Calu3 (cell line): ENCODE measurements at regions not wholly inside any gene's neighbourhood (a gene's known extent, or its start where the extent isn't known, plus 50 kb on each side); places are given as distances from the start of the nearest gene placed in this dataset.

ENCODE experiments used
- BruUV-seq: library from RNA; stranded (reverse); fragments of 400-500 nt; replicated peaks from 2 replicates; lab custom pipeline; 2021; lab: Mats Ljungman, UMichigan
- CTCF ChIA-PET: fragments of 300-600 bp; sonication (Branson Sonifier 250); formaldehyde crosslinking; loops from one replicate; lab custom pipeline; 2022; ENCODE audit warnings: antibody characterized with exemption; lab: Charles Lee
- DNase-seq: peaks from one replicate; pipeline ENCODE4 v3.0.0; 2022
- H3K27ac Mint-ChIP-seq: one replicate; pipeline ENCODE4 v1.8.0; 2022; ENCODE audit warnings: mixed read lengths; ENCODE audit not compliant: unreplicated experiment
- H3K27me3 Mint-ChIP-seq: one replicate; pipeline ENCODE4 v1.8.0; 2022; ENCODE audit warnings: mixed read lengths; ENCODE audit not compliant: unreplicated experiment
- H3K36me3 Mint-ChIP-seq: one replicate; pipeline ENCODE4 v1.8.0; 2022; ENCODE audit warnings: mild to moderate bottlenecking, moderate library complexity, mixed read lengths; ENCODE audit not compliant: insufficient read depth, unreplicated experiment
- H3K4me1 Mint-ChIP-seq: one replicate; pipeline ENCODE4 v1.8.0; 2022; ENCODE audit warnings: mild to moderate bottlenecking, low read depth, mixed read lengths; ENCODE audit not compliant: unreplicated experiment
- H3K4me3 Mint-ChIP-seq: one replicate; pipeline ENCODE4 v1.8.0; 2022; ENCODE audit warnings: mild to moderate bottlenecking, low read depth, moderate library complexity, mixed read lengths; ENCODE audit not compliant: unreplicated experiment
- H3K9me3 Mint-ChIP-seq: one replicate; pipeline ENCODE4 v1.8.0; 2022; ENCODE audit warnings: low read depth, mixed read lengths; ENCODE audit not compliant: unreplicated experiment
- CTCF ChIP-seq: fragments of 200-600 bp; IDR thresholded peaks from one replicate; pipeline ENCODE4 v1.8.0; 2022; ENCODE audit warnings: antibody characterized with exemption; ENCODE audit not compliant: unreplicated experiment
- intact Hi-C: fragments of 100-400 bp; cut with micrococcal nuclease; formaldehyde crosslinking; loops from one replicate; pipeline ENCODE4 v1.10.0; 2022; ENCODE audit not compliant: unreplicated experiment

GRCh38 chr6:93081901-93082300 is 337.5 kb downstream of the EPHA7 start:
- no TSS peak for BruUV-seq
- CTCF ChIA-PET, result no interaction called here
- Mint-ChIP-seq H3K4me3 (no peak overlapping the region), H3K36me3 (no peaks in the 10 kb centered on the region), H3K27ac (no peak overlapping the region), H3K9me3 (no peaks in the 10 kb centered on the region), H3K27me3 (no peaks in the 10 kb centered on the region), H3K4me1 (no peaks in the 10 kb centered on the region)
- intact Hi-C loops, result no loop called here
- no peak for TF ChIP-seq CTCF
- DNase-seq, result no peak

- no peaks in the 10 kb centered on the region for H3K27me3 Mint-ChIP-seq
- intact Hi-C loops, result no loop called here
- no peaks in the 10 kb centered on the region for H3K4me1 Mint-ChIP-seq
- no peaks in the 10 kb centered on the region for H3K36me3 Mint-ChIP-seq
- DNase-seq, result no peak
- no peak overlapping the region for H3K4me3 Mint-ChIP-seq
- no peak for TF ChIP-seq CTCF
- H3K27ac Mint-ChIP-seq, result no peak overlapping the region
- H3K9me3 Mint-ChIP-seq, result no peaks in the 10 kb centered on the region
- no TSS peak for BruUV-seq
- CTCF ChIA-PET, result no interaction called here
Measured at GRCh38 chr6:93079061-93079460, 340.3 kb downstream of the EPHA7 start.

GRCh38 chr6:93073811-93074210 is 345.5 kb downstream of the EPHA7 start:
- no peak for DNase-seq
- Mint-ChIP-seq H3K36me3 (no peaks in the 10 kb centered on the region), H3K27me3 (no peaks in the 10 kb centered on the region), H3K9me3 (peaks cover 6% of the 10 kb centered on the region), H3K4me1 (no peaks in the 10 kb centered on the region), H3K4me3 (no peak overlapping the region), H3K27ac (no peak overlapping the region)
- CTCF ChIA-PET, result no interaction called here
- no TSS peak for BruUV-seq
- intact Hi-C loops, result no loop called here
- TF ChIP-seq CTCF, result no peak

- no peaks in the 10 kb centered on the region for H3K27me3 Mint-ChIP-seq
- no peaks in the 10 kb centered on the region for H3K4me1 Mint-ChIP-seq
- no peak overlapping the region for H3K4me3 Mint-ChIP-seq
- no peak for DNase-seq
- H3K27ac Mint-ChIP-seq, result no peak overlapping the region
- peaks cover 17% of the 10 kb centered on the region for H3K9me3 Mint-ChIP-seq
- intact Hi-C loops, result no loop called here
- CTCF ChIA-PET, result no interaction called here
- BruUV-seq, result no TSS peak
- TF ChIP-seq CTCF, result no peak
- no peaks in the 10 kb centered on the region for H3K36me3 Mint-ChIP-seq
Measured at GRCh38 chr6:93069856-93070255, 349.5 kb downstream of the EPHA7 start.
